LNCaP clone FGC (cell line): ENCODE measurements at regions not wholly inside any gene's neighbourhood (a gene's known extent, or its start where the extent isn't known, plus 50 kb on each side); places are given as distances from the start of the nearest gene placed in this dataset.

ENCODE experiments used
- DNase-seq: peaks from one replicate; pipeline ENCODE4 v3.0.0-alpha.2; 2011; ENCODE audit warnings: low read depth
- H3K4me3 ChIP-seq: 2 replicates; pipeline ENCODE4 v1.5.1; 2011; ENCODE audit warnings: mild to moderate bottlenecking, low read depth, low read length, control low read depth
- TF ChIP-seq, protein P1 (sequence below): IDR thresholded peaks from 2 replicates; pipeline ENCODE4 v1.5.1; 2012; ENCODE audit warnings: mild to moderate bottlenecking; ENCODE audit not compliant: control insufficient read depth, insufficient read depth; ENCODE audit errors: extremely low read depth

- TF ChIP-seq, protein P1, sequence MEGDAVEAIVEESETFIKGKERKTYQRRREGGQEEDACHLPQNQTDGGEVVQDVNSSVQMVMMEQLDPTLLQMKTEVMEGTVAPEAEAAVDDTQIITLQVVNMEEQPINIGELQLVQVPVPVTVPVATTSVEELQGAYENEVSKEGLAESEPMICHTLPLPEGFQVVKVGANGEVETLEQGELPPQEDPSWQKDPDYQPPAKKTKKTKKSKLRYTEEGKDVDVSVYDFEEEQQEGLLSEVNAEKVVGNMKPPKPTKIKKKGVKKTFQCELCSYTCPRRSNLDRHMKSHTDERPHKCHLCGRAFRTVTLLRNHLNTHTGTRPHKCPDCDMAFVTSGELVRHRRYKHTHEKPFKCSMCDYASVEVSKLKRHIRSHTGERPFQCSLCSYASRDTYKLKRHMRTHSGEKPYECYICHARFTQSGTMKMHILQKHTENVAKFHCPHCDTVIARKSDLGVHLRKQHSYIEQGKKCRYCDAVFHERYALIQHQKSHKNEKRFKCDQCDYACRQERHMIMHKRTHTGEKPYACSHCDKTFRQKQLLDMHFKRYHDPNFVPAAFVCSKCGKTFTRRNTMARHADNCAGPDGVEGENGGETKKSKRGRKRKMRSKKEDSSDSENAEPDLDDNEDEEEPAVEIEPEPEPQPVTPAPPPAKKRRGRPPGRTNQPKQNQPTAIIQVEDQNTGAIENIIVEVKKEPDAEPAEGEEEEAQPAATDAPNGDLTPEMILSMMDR, result no peak
- H3K4me3 ChIP-seq, result no peak overlapping the region
- DNase-seq, result no peak
Measured at GRCh38 chr10:123257904-123258456, 103.8 kb downstream of the BUB3 start.

DNA sequence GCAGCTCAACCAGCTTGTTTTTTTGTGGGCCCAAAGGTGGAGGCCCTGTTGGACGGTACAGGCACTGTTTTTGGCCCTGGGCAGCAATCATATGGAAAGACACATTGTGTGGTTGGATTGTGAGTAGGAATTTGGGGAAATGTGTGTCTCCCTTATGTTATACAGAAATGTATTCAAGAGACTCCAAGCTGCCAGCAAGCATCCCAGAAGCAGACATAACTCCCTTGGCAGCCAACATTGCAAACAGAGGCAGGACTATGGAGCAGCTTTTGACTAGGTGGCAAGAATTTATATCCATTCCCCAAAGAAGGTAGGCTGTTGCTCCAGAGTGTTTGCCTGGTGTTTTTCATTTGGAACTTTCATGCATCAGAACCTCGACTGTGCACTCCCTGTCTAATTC lies 104.9 kb downstream of the BUB3 start:
- DNase-seq, result no peak
- H3K4me3 ChIP-seq, result no peak overlapping the region
- TF ChIP-seq, protein P1, result no peak

DNA sequence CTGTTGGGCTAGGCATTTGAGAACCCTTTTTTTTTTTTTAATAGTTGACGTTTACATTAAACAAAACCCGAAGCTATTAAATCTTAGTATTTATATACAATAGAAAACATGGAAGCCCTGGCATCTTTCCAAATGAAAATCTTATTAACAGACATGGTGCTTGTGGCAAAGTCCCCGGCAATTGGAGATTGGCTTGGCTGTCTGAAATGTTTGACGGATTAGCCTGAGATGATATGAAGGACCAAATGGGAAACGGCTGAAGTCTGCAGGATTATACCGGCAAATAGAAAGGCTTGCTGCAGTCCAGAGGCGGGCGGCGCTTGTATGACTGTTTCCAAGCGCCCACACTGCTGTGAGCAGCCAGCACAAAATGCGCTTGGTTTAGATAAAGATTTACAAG lies 105.6 kb downstream of the BUB3 start:
- TF ChIP-seq, protein P1, result no peak
- no peak for DNase-seq
- no peak overlapping the region for H3K4me3 ChIP-seq

GRCh38 chr10:123262456-123262855 lies 108.3 kb downstream of the BUB3 start:
- no peak overlapping the region for H3K4me3 ChIP-seq
- TF ChIP-seq, protein P1, result no peak
- no peak for DNase-seq

GRCh38 chr10:123266971-123267370 lies 112.8 kb downstream of the BUB3 start:
- TF ChIP-seq, protein P1, result no peak
- H3K4me3 ChIP-seq, result no peak overlapping the region
- no peak for DNase-seq

- TF ChIP-seq, protein P1, result no peak
- DNase-seq, result no peak
Measured at GRCh38 chr10:123269017-123269552, 114.9 kb downstream of the BUB3 start.

GRCh38 chr10:123269675-123270074 lies 115.5 kb downstream of the BUB3 start:
- no peak for DNase-seq
- no peak overlapping the region for H3K4me3 ChIP-seq
- TF ChIP-seq, protein P1, result no peak

More at GRCh38 chr10:123269017-123269552, 114.9 kb downstream of the BUB3 start:
- no peak overlapping the region for H3K4me3 ChIP-seq
